ENCODE measurements at regions not wholly inside any gene's neighbourhood (a gene's known extent, or its start where the extent isn't known, plus 50 kb on each side); places are given as distances from the start of the nearest gene placed in this dataset.

GRCh38 chr11:19329970-19330369 lies 89.2 kb upstream of the E2F8 start:
- no peak overlapping the region for H3K4me2 ChIP-seq

GRCh38 chr11:19328586-19329311 lies 88.0 kb upstream of the E2F8 start:
- no peak overlapping the region for H3K4me3 ChIP-seq
- no peaks in the 10 kb centered on the region for H3K36me3 ChIP-seq (replicated peaks; ENCODE audit: insufficient read depth, low read depth)
- H3K9me3 ChIP-seq (ENCODE audit: low read depth): no peaks in the 10 kb centered on the region
- H3K79me2 ChIP-seq: no peaks in the 10 kb centered on the region
- H3K27ac ChIP-seq: no peak overlapping the region
- H4K20me1 ChIP-seq (ENCODE audit: insufficient read depth, poor library complexity, severe bottlenecking): no peaks in the 10 kb centered on the region
- H3K27me3 ChIP-seq: peaks cover 11% of the 10 kb centered on the region
- no peak overlapping the region for H2AFZ ChIP-seq
- no peaks in the 10 kb centered on the region for H3K4me1 ChIP-seq (ENCODE audit: insufficient read depth)
- no peak for DNase-seq (ENCODE audit: low spot score)
- no peak overlapping the region for H3K4me2 ChIP-seq
- TF ChIP-seq EZH2phosphoT487 (IDR thresholded peaks at IDR 0.05; ENCODE audit: low read depth, severe bottlenecking, unreplicated experiment): no peak
- TF ChIP-seq CTCF (IDR thresholded peaks at IDR 0.05; ENCODE audit: poor library complexity): no peak
- no peak for TF ChIP-seq EZH2 (IDR thresholded peaks at IDR 0.05; ENCODE audit: borderline replicate concordance)
- 75% methylated on average over 8 of the region's 8 CpGs for WGBS (ENCODE audit: low lambda C conversion rate, missing lambda C conversion rate)
- H3K9me2 ChIP-seq (replicated peaks; ENCODE audit: insufficient read depth): no peaks in the 10 kb centered on the region

More at GRCh38 chr11:19329970-19330369, 89.2 kb upstream of the E2F8 start:
- Histone ChIP-seq H3K9me3 (ENCODE audit: low read depth) (no peaks in the 10 kb centered on the region), H4K20me1 (ENCODE audit: insufficient read depth, poor library complexity, severe bottlenecking) (no peaks in the 10 kb centered on the region), H3K79me2 (no peaks in the 10 kb centered on the region), H3K9me2 (replicated peaks; ENCODE audit: insufficient read depth) (no peaks in the 10 kb centered on the region), H3K4me1 (ENCODE audit: insufficient read depth) (no peaks in the 10 kb centered on the region), H3K4me3 (no peak overlapping the region), H2AFZ (no peak overlapping the region), H3K27ac (no peak overlapping the region), H3K27me3 (peaks cover 11% of the 10 kb centered on the region), H3K36me3 (replicated peaks; ENCODE audit: insufficient read depth, low read depth) (no peaks in the 10 kb centered on the region)
- TF ChIP-seq EZH2 (IDR thresholded peaks at IDR 0.05; ENCODE audit: borderline replicate concordance) (no peak), CTCF (IDR thresholded peaks at IDR 0.05; ENCODE audit: poor library complexity) (no peak), EZH2phosphoT487 (IDR thresholded peaks at IDR 0.05; ENCODE audit: low read depth, severe bottlenecking, unreplicated experiment) (no peak)
- WGBS (ENCODE audit: low lambda C conversion rate, missing lambda C conversion rate): 83% methylated on average over 1 of the region's 1 CpG
- DNase-seq (ENCODE audit: low spot score): no peak

GRCh38 chr11:19327280-19327679 lies 86.5 kb upstream of the E2F8 start:
- no peak for DNase-seq (ENCODE audit: low spot score)
- Histone ChIP-seq H3K4me1 (ENCODE audit: insufficient read depth) (no peaks in the 10 kb centered on the region), H4K20me1 (ENCODE audit: insufficient read depth, poor library complexity, severe bottlenecking) (no peaks in the 10 kb centered on the region), H3K27me3 (peaks cover 11% of the 10 kb centered on the region), H3K36me3 (replicated peaks; ENCODE audit: insufficient read depth, low read depth) (no peaks in the 10 kb centered on the region), H3K4me2 (no peak overlapping the region), H3K27ac (no peak overlapping the region), H3K9me2 (replicated peaks; ENCODE audit: insufficient read depth) (no peaks in the 10 kb centered on the region), H3K9me3 (ENCODE audit: low read depth) (no peaks in the 10 kb centered on the region), H3K4me3 (no peak overlapping the region), H2AFZ (no peak overlapping the region), H3K79me2 (no peaks in the 10 kb centered on the region)
- 83% methylated on average over 3 of the region's 3 CpGs for WGBS (ENCODE audit: low lambda C conversion rate, missing lambda C conversion rate)
- no peak for TF ChIP-seq CTCF (IDR thresholded peaks at IDR 0.05; ENCODE audit: poor library complexity)
